Adipose tissue (tissue), 3 donors: ENCODE measurements at regions not wholly inside any gene's neighbourhood (a gene's known extent, or its start where the extent isn't known, plus 50 kb on each side); places are given as distances from the start of the nearest gene placed in this dataset.

ENCODE experiments used
- H3K27ac ChIP-seq: one replicate; pipeline ENCODE4 v1.5.1; 2013; ENCODE audit warnings: low read depth, low read length
- WGBS, 3 donors: extraction: QIAGEN DNeasy Blood & Tissue Kit; methylation state at CpG; one replicate each; pipeline ENCODE4 v1.1.7; 2013; 5-methylcytosine and 5-hydroxymethylcytosine counted together
- donor health status: healthy with polysubstance abuse.
- donor health status: Bipolar disorder and iron deficiency.
- donor health status: healthy.

DNA sequence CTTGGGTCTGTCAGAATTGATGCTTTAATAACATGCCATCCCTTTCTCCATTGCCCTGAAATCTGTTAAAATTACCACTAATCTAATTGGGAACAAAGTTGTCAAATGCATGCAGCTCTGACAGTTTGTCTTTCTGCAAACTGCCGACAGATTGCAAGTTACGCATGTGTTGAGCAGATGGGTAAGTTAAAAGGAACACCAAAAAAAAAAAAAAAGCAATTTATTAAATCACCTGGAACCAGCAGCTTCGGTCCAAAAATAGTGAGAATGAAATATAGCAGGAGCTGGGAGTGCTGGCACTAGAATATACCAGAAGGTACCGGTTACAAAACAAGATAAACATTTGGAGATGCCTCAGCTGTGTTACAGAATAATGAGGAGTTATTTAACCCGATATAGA is 149.6 kb upstream of the C1orf87 start:
- 43 to 76% (median 62%) methylated on average over 5 of the region's 5 CpGs for WGBS, 3 donors
- H3K27ac ChIP-seq: no peak overlapping the region

DNA sequence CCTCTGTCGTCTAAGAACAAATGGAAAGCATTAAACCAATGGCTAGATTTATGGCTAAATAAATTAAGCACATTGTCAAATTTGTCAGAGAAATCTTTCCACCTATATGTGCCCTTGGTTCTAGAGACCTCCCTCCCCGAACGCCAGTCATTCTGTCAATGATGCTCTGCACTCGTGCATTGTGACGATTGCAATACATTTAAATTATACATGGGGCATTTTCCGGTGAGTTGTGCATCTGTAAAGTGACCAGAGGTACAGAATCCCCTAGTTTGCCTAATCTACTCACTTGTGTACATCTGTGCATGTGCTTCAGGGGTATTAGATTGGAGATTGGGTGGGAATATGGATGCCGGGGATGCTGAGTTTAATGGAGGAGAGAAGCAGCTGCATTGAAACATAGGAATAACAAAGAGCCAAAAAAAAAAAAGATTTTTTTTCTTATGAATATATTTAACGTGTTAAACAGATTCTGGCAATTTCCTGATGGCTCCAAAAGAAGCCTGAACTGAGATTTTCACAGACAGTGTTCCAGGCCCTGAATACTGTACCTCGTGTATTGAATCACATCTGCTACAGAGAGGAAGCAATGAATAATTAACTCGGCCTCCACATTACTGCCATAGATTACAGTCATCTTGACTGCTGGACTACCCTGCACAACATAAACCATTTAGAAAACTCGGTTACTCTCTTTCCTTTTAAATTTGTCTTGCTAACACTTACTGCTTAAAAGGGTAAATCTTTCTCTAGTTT is 149.0 kb upstream of the C1orf87 start:
- H3K27ac ChIP-seq: no peak overlapping the region
- 62 to 78% (median 78%) methylated on average over 11 of the region's 11 CpGs for WGBS, 3 donors

DNA sequence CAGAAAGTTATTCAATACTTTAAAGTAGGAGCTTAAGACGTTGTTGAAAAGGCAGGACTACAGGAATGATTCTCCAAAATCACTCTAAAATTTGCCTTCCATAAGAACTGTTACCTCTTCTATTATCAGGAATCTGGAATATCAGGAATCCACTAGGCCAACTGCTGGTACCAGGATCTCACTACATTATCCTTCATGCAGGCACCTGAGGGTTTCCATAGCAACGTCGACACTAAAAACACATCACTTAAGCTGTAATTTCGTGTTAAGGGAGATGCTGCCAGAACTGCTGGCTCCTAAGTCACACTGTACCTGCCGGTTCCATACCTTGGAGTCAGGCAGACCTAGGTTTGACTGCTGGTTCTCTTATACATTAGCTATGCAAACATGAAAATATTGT is 139.7 kb upstream of the C1orf87 start:
- H3K27ac ChIP-seq: no peak overlapping the region
- 72 to 87% (median 81%) methylated on average over 5 of the region's 5 CpGs for WGBS, 3 donors

DNA sequence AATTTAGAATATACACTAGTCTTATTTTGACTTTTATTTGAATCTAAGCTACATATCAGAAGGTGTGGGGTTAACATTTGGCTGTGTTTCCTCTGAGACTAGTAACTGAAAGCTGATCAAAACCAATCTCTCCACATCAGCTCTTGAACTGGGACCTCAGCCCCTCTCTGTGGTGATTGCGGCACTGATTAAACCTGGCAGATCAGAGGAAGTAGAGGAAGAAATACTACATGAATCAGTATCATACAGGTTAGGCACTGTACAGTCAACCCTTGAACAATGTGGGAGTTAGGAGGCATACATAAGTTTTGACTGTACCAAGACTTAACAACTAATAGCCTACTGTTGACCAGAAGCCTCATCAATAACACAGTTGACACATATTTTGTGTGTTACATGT is 122.5 kb upstream of the C1orf87 start:
- H3K27ac ChIP-seq: no peak overlapping the region
- 88 to 100% (median 95%) methylated on average over 1 of the region's 1 CpG for WGBS, 3 donors

DNA sequence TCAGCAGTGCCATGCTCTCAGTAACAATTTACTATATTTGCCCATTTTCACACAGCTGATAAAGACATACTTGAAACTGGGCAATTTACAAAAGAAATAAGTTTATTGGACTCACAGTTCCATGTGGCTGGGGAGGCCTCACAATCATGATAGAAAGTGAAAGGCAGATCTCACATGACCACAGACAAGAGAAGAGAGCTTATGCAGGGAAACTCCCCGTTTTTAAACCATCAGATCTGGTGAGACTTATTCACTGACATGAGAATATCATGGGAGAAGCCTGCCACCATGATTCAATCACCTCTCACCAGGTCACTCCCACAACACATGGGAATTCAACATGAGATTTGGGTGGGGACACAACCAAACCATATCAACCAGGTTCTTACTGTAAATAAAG is 112.1 kb upstream of the C1orf87 start:
- no peak overlapping the region for H3K27ac ChIP-seq
- 36 to 63% (median 56%) methylated on average over 1 of the region's 1 CpG for WGBS, 3 donors

GRCh38 chr1:60184521-60184920 is 111.0 kb upstream of the C1orf87 start:
- WGBS, 3 donors: 84 to 96% (median 89%) methylated on average over 2 of the region's 2 CpGs
- H3K27ac ChIP-seq: no peak overlapping the region

GRCh38 chr1:60173729-60174505 is 100.3 kb upstream of the C1orf87 start:
- WGBS, 3 donors: 79 to 83% (median 80%) methylated on average over 3 of the region's 3 CpGs
- H3K27ac ChIP-seq: no peak overlapping the region

GRCh38 chr1:60173006-60173405 is 99.4 kb upstream of the C1orf87 start:
- no peak overlapping the region for H3K27ac ChIP-seq
- 93 to 97% (median 96%) methylated on average over 2 of the region's 2 CpGs for WGBS, 3 donors

DNA sequence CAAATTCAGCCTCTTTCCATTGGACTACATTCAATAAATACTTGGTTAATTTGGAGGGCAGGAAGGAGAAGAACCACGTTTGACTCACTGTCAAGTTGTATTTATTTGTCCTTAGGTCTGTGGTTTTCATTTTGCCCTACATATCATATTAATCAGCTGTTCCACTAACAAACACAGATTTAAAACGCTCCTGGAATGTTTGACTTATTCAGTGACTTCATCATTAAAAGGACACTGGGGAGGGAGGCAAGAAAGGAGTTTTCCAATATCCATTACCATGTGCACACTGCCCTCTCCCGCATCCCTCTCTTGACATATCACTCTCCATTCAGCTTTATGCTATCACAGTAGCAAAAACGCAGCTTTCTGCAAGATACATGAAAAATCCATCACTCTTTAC is 98.2 kb upstream of the C1orf87 start:
- 53 to 57% (median 57%) methylated on average over 4 of the region's 4 CpGs for WGBS, 3 donors
- H3K27ac ChIP-seq: no peak overlapping the region

GRCh38 chr1:60170709-60171108 is 97.1 kb upstream of the C1orf87 start:
- no peak overlapping the region for H3K27ac ChIP-seq

GRCh38 chr1:60169206-60169605 is 95.6 kb upstream of the C1orf87 start:
- H3K27ac ChIP-seq: no peak overlapping the region
- WGBS, 3 donors: 73 to 86% (median 78%) methylated on average over 2 of the region's 2 CpGs

- 76 to 88% (median 85%) methylated on average over 2 of the region's 2 CpGs for whole genome bisulfite sequencing, 3 donors
- no peak overlapping the region for H3K27ac ChIP-seq
Measured at GRCh38 chr1:60162936-60163335, 89.4 kb upstream of the C1orf87 start.

GRCh38 chr1:60160141-60160540 is 86.6 kb upstream of the C1orf87 start:
- no peak overlapping the region for H3K27ac ChIP-seq
- 88 to 90% (median 88%) methylated on average over 2 of the region's 2 CpGs for WGBS, 3 donors

GRCh38 chr1:60156371-60156770 is 82.8 kb upstream of the C1orf87 start:
- H3K27ac ChIP-seq: no peak overlapping the region
- 33 to 40% (median 33%) methylated on average over 1 of the region's 1 CpG for WGBS, 3 donors

- no peak overlapping the region for H3K27ac ChIP-seq
- 67 to 72% (median 70%) methylated on average over 2 of the region's 2 CpGs for WGBS, 3 donors
Measured at GRCh38 chr1:60153961-60154360, 80.4 kb upstream of the C1orf87 start.

- WGBS, 3 donors: 89 to 92% (median 90%) methylated on average over 2 of the region's 2 CpGs
- no peak overlapping the region for H3K27ac ChIP-seq
Measured at GRCh38 chr1:60152891-60153290, 79.3 kb upstream of the C1orf87 start.

GRCh38 chr1:60151311-60151710 is 77.7 kb upstream of the C1orf87 start:
- 76 to 84% (median 83%) methylated on average over 3 of the region's 3 CpGs for WGBS, 3 donors
- H3K27ac ChIP-seq: no peak overlapping the region

DNA sequence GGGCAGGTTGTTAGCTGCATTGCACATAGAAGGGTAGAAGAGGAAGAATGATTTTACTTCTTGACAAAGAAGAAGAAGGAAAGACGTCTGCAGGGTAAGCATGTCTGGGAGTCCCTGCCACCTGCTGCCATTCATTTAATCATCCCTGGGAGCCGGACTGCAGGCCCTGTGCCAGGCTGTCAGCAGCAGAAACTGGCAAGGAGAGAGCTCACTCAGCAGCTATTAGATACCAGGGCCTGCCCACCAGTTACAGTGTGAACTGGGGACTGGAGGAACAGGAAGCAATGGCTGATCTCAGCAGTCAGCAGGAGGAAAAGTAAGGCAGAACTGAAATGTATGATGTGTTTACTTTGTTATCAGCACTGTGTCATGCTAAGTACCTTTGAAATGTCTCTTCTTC is 75.7 kb upstream of the C1orf87 start:
- H3K27ac ChIP-seq: no peak overlapping the region
- 14 to 39% (median 36%) methylated on average over 2 of the region's 2 CpGs for WGBS, 3 donors

GRCh38 chr1:60146884-60147283 is 73.3 kb upstream of the C1orf87 start:
- H3K27ac ChIP-seq: no peak overlapping the region
- 73 to 84% (median 83%) methylated on average over 1 of the region's 1 CpG for WGBS, 3 donors

DNA sequence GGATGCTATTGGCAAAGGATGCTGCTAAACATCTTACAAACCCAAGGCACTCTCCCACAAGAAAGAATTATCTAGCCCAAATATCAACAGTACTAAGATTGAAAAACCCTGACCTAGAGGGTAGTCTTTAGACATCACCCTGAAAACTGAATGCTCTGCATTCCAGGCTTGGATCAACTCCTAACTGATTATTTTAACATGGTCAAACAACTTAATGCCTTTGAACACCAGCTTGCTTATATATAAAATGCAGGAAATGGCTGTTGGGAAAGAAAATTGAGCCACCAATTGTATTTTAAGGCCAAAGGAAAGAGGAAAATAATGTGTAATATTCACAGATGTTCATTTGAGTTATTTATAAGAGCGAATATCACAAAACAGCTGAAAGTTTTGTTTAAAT is 72.2 kb upstream of the C1orf87 start:
- H3K27ac ChIP-seq: no peak overlapping the region
- 73 to 85% (median 83%) methylated on average over 1 of the region's 1 CpG for WGBS, 3 donors
